OCI-LY1 (cell line): ENCODE measurements at regions not wholly inside any gene's neighbourhood (a gene's known extent, or its start where the extent isn't known, plus 50 kb on each side); places are given as distances from the start of the nearest gene placed in this dataset.

Experiments
- CTCF ChIP-seq: fragments of 200-600 bp; sonication (generic), shearing (Covaris generic); IDR thresholded peaks from 2 replicates; pipeline ENCODE4 v1.5.1; 2017; ENCODE audit warnings: mild to moderate bottlenecking, antibody characterized with exemption, low read length, moderate library complexity, mixed read lengths
- EZH2 ChIP-seq: fragments of 200-600 bp; sonication (generic), shearing (Covaris generic); IDR thresholded peaks from 2 replicates; pipeline ENCODE4 v1.8.0; 2017; ENCODE audit warnings: borderline replicate concordance, mixed run types, mild to moderate bottlenecking, antibody characterized with exemption, low read length, moderate library complexity, mixed read lengths

GRCh38 chr17:22221344-22221743, 529.0 kb downstream of the KCNJ18 start:
- TF ChIP-seq CTCF (no peak), EZH2 (no peak)
